HEK293 (cell line): ENCODE measurements at regions not wholly inside any gene's neighbourhood (a gene's known extent, or its start where the extent isn't known, plus 50 kb on each side); places are given as distances from the start of the nearest gene placed in this dataset.

ENCODE experiments used
- CTCF ChIA-PET: fragments of 350-600 bp; formaldehyde crosslinking; extraction: SDS; loops from one replicate; lab custom pipeline; 2021; ENCODE audit warnings: antibody characterized with exemption; lab: Yijun Ruan, JAX
- POLR2A ChIA-PET: fragments of 300-600 bp; formaldehyde crosslinking; extraction: SDS; loops from one replicate; lab custom pipeline; 2020; ENCODE audit warnings: antibody characterized with exemption, inconsistent platforms; lab: Yijun Ruan, JAX
- H3K27ac ChIP-seq: fragments of 200-500 bp; sonication (Bioruptor generic); 2 replicates; pipeline ENCODE4 v1.5.1; 2014; ENCODE audit warnings: low read depth, low read length, control low read depth, inconsistent platforms; ENCODE audit errors: extremely low read depth
- H3K36me3 ChIP-seq, 2 experiments: fragments of 200-500 bp in 1 of 2; sonication (Bioruptor generic) in 1 of 2; 1 replicate in 1 of 2; 2 replicates in 1 of 2; pipeline ENCODE4 v1.5.1; 2014 to 2017; ENCODE audit warnings: inconsistent platforms in 2 of 2, low read length in 2 of 2; ENCODE audit not compliant: control insufficient read depth in 2 of 2, insufficient read depth in 1 of 2
- H3K4me1 ChIP-seq: fragments of 200-500 bp; sonication (Bioruptor generic); 2 replicates; pipeline ENCODE4 v1.5.1; 2014; ENCODE audit warnings: mild to moderate bottlenecking, low read length, inconsistent platforms; ENCODE audit not compliant: control insufficient read depth, insufficient read depth
- H3K4me3 ChIP-seq: 2 replicates; pipeline ENCODE4 v1.5.1; 2011; ENCODE audit warnings: low read depth, mild to moderate bottlenecking, control low read depth, low read length, moderate library complexity
- H3K9me3 ChIP-seq: fragments of 200-500 bp; sonication (Bioruptor generic); 2 replicates; pipeline ENCODE4 v1.5.1; 2014; ENCODE audit warnings: low read depth, low read length, inconsistent platforms; ENCODE audit not compliant: control insufficient read depth, insufficient read depth
- ZFP37 ChIP-seq: fragments of 450-650 bp; formaldehyde crosslinking; IDR thresholded peaks from 2 replicates; pipeline ENCODE4 v1.5.1; 2016; ENCODE audit warnings: missing biosample characterization, missing genetic modification characterization
- ZNF2 ChIP-seq: fragments of 450-650 bp; formaldehyde crosslinking; IDR thresholded peaks from 2 replicates; pipeline ENCODE4 v1.5.1; 2016; ENCODE audit warnings: missing biosample characterization, missing genetic modification characterization
- ZNF239 ChIP-seq: fragments of 450-650 bp; formaldehyde crosslinking; IDR thresholded peaks from 2 replicates; pipeline ENCODE4 v1.5.1; 2016; ENCODE audit warnings: missing biosample characterization, missing genetic modification characterization
- ZNF324 ChIP-seq: fragments of 450-650 bp; formaldehyde crosslinking; IDR thresholded peaks from 2 replicates; pipeline ENCODE4 v1.5.1; 2016; ENCODE audit warnings: missing biosample characterization, missing genetic modification characterization
- ZNF335 ChIP-seq: fragments of 450-650 bp; formaldehyde crosslinking; conservative IDR thresholded peaks from 2 replicates; pipeline ENCODE4 v1.5.1; 2016; ENCODE audit warnings: missing biosample characterization, missing genetic modification characterization
- ZNF354C ChIP-seq: fragments of 450-650 bp; formaldehyde crosslinking; IDR thresholded peaks from 2 replicates; pipeline ENCODE4 v1.5.1; 2016; ENCODE audit warnings: missing biosample characterization, missing genetic modification characterization, low read depth, borderline replicate concordance
- ZNF366 ChIP-seq: fragments of 450-650 bp; formaldehyde crosslinking; conservative IDR thresholded peaks from 2 replicates; pipeline ENCODE4 v1.5.1; 2016; ENCODE audit warnings: missing biosample characterization, missing genetic modification characterization
- ZNF513 ChIP-seq: fragments of 450-650 bp; IDR thresholded peaks from 2 replicates; pipeline ENCODE4 v1.5.1; 2018; ENCODE audit warnings: missing biosample characterization, missing genetic modification characterization
- ZNF658 ChIP-seq: fragments of 450-650 bp; formaldehyde crosslinking; IDR thresholded peaks from 2 replicates; pipeline ENCODE4; 2016; ENCODE audit warnings: missing biosample characterization, missing genetic modification characterization
- ZNF664 ChIP-seq: fragments of 450-650 bp; formaldehyde crosslinking; IDR thresholded peaks from 2 replicates; pipeline ENCODE4 v1.5.1; 2016; ENCODE audit warnings: missing biosample characterization, missing genetic modification characterization
- ZNF670 ChIP-seq: fragments of 450-650 bp; formaldehyde crosslinking; IDR thresholded peaks from 2 replicates; pipeline ENCODE4 v1.5.1; 2016; ENCODE audit warnings: missing biosample characterization, missing genetic modification characterization, low read depth
- ZNF830 ChIP-seq: fragments of 450-650 bp; IDR thresholded peaks from 2 replicates; pipeline ENCODE4 v1.5.0; 2018; ENCODE audit warnings: missing biosample characterization, missing genetic modification characterization, low read depth, mild to moderate bottlenecking, moderate library complexity
- ZSCAN18 ChIP-seq: fragments of 450-650 bp; formaldehyde crosslinking; IDR thresholded peaks from 2 replicates; pipeline ENCODE4 v1.5.1; 2016; ENCODE audit warnings: missing biosample characterization, missing genetic modification characterization
- ZSCAN30 ChIP-seq: fragments of 450-650 bp; IDR thresholded peaks from 2 replicates; pipeline ENCODE4 v1.5.1; 2018; ENCODE audit warnings: missing biosample characterization, mild to moderate bottlenecking, missing genetic modification characterization, moderate library complexity
- ZXDB ChIP-seq: fragments of 450-650 bp; formaldehyde crosslinking; IDR thresholded peaks from 2 replicates; pipeline ENCODE4 v1.5.1; 2016; ENCODE audit warnings: missing biosample characterization, missing genetic modification characterization
- TF ChIP-seq, protein P1 (sequence below): fragments of 450-650 bp; formaldehyde crosslinking; IDR thresholded peaks from 2 replicates; pipeline ENCODE4 v1.5.1; 2016; ENCODE audit warnings: missing biosample characterization, missing genetic modification characterization
- TF ChIP-seq, protein P2 (sequence below): fragments of 450-650 bp; formaldehyde crosslinking; IDR thresholded peaks from 2 replicates; pipeline ENCODE4 v1.5.1; 2016; ENCODE audit warnings: missing biosample characterization, missing genetic modification characterization, low read depth
- TF ChIP-seq, protein P3 (sequence below): fragments of 450-650 bp; formaldehyde crosslinking; IDR thresholded peaks from 2 replicates; pipeline ENCODE4 v1.5.1; 2016; ENCODE audit warnings: missing biosample characterization, missing genetic modification characterization

GRCh38 chr4:127219232-127219631 is 413.5 kb upstream of the INTU start:
- Histone ChIP-seq H3K27ac (no peak overlapping the region), H3K4me1 (no peaks in the 10 kb centered on the region), H3K36me3 (no peaks in the 10 kb centered on the region), H3K9me3 (no peaks in the 10 kb centered on the region), H3K4me3 (no peak overlapping the region)
- POLR2A ChIA-PET: no interaction called here
- TF ChIP-seq ZNF513 (tag by site-specific recombination) (no peak), ZNF830 (tag by site-specific recombination) (no peak), ZNF664 (no peak), ZXDB (tag by site-specific recombination) (no peak), ZSCAN18 (tag by site-specific recombination) (no peak), ZNF335 (no peak), ZFP37 (tag by site-specific recombination) (no peak), ZNF670 (tag by site-specific recombination) (no peak), ZNF239 (tag by site-specific recombination) (no peak), ZSCAN30 (no peak), ZNF366 (tag by site-specific recombination) (no peak), ZNF354C (tag by site-specific recombination) (no peak), ZNF658 (tag by site-specific recombination) (no peak), ZNF324 (tag by site-specific recombination) (no peak), ZNF2 (tag by site-specific recombination) (no peak)
- TF ChIP-seq, protein P1, sequence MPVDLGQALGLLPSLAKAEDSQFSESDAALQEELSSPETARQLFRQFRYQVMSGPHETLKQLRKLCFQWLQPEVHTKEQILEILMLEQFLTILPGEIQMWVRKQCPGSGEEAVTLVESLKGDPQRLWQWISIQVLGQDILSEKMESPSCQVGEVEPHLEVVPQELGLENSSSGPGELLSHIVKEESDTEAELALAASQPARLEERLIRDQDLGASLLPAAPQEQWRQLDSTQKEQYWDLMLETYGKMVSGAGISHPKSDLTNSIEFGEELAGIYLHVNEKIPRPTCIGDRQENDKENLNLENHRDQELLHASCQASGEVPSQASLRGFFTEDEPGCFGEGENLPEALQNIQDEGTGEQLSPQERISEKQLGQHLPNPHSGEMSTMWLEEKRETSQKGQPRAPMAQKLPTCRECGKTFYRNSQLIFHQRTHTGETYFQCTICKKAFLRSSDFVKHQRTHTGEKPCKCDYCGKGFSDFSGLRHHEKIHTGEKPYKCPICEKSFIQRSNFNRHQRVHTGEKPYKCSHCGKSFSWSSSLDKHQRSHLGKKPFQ (tag by site-specific recombination): no peak
- TF ChIP-seq, protein P2, sequence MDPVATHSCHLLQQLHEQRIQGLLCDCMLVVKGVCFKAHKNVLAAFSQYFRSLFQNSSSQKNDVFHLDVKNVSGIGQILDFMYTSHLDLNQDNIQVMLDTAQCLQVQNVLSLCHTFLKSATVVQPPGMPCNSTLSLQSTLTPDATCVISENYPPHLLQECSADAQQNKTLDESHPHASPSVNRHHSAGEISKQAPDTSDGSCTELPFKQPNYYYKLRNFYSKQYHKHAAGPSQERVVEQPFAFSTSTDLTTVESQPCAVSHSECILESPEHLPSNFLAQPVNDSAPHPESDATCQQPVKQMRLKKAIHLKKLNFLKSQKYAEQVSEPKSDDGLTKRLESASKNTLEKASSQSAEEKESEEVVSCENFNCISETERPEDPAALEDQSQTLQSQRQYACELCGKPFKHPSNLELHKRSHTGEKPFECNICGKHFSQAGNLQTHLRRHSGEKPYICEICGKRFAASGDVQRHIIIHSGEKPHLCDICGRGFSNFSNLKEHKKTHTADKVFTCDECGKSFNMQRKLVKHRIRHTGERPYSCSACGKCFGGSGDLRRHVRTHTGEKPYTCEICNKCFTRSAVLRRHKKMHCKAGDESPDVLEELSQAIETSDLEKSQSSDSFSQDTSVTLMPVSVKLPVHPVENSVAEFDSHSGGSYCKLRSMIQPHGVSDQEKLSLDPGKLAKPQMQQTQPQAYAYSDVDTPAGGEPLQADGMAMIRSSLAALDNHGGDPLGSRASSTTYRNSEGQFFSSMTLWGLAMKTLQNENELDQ (tag by site-specific recombination): no peak
- TF ChIP-seq, protein P3, sequence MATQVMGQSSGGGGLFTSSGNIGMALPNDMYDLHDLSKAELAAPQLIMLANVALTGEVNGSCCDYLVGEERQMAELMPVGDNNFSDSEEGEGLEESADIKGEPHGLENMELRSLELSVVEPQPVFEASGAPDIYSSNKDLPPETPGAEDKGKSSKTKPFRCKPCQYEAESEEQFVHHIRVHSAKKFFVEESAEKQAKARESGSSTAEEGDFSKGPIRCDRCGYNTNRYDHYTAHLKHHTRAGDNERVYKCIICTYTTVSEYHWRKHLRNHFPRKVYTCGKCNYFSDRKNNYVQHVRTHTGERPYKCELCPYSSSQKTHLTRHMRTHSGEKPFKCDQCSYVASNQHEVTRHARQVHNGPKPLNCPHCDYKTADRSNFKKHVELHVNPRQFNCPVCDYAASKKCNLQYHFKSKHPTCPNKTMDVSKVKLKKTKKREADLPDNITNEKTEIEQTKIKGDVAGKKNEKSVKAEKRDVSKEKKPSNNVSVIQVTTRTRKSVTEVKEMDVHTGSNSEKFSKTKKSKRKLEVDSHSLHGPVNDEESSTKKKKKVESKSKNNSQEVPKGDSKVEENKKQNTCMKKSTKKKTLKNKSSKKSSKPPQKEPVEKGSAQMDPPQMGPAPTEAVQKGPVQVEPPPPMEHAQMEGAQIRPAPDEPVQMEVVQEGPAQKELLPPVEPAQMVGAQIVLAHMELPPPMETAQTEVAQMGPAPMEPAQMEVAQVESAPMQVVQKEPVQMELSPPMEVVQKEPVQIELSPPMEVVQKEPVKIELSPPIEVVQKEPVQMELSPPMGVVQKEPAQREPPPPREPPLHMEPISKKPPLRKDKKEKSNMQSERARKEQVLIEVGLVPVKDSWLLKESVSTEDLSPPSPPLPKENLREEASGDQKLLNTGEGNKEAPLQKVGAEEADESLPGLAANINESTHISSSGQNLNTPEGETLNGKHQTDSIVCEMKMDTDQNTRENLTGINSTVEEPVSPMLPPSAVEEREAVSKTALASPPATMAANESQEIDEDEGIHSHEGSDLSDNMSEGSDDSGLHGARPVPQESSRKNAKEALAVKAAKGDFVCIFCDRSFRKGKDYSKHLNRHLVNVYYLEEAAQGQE (tag by site-specific recombination): no peak
- CTCF ChIA-PET: interaction anchor here (0.6 kb wide), 1 partner anchor 23 kb away, joined by 3 read pairs; no protein-coding TSS in a partner anchor
